Esophagus muscularis mucosa (tissue), 4 donors: ENCODE measurements at regions not wholly inside any gene's neighbourhood (a gene's known extent, or its start where the extent isn't known, plus 50 kb on each side); places are given as distances from the start of the nearest gene placed in this dataset.

Source experiments
- CTCF ChIP-seq, 3 experiments: fragments of 200-600 bp in 2 of 3; fragments of 450-650 bp in 1 of 3; sonication (generic) in 2 of 3; IDR thresholded peaks; one replicate each; pipeline ENCODE4 v1.5.1; 2017 to 2019; ENCODE audit warnings: antibody characterized with exemption in 3 of 3, mild to moderate bottlenecking in 2 of 3, moderate library complexity in 1 of 3
- EP300 ChIP-seq: sonication (generic); formaldehyde crosslinking; IDR thresholded peaks from one replicate; pipeline ENCODE4 v1.6.1; 2017; ENCODE audit warnings: antibody characterized with exemption
- POLR2AphosphoS5 ChIP-seq, 2 donors: sonication (generic); formaldehyde crosslinking; IDR thresholded peaks; one replicate each; pipeline ENCODE4 v1.6.1; 2017; ENCODE audit warnings: antibody characterized with exemption in 2 of 2

GRCh38 chr4:137896221-137896737 is 345.9 kb downstream of the SLC7A11 start:
- TF ChIP-seq CTCF (IDR thresholded peaks at IDR 0.05) (no peak), EP300 (no peak), POLR2AphosphoS5 (IDR thresholded peaks at IDR 0.05) (no peak)
